K562 (cell line): ENCODE measurements at regions not wholly inside any gene's neighbourhood (a gene's known extent, or its start where the extent isn't known, plus 50 kb on each side); places are given as distances from the start of the nearest gene placed in this dataset.

Source experiments
- ATAC-seq: fragments of 200-7000 bp; cut with Tn5 transposase; 3 replicates; pipeline ENCODE4 v1.9.1; 2020; ENCODE audit warnings: moderate library complexity
- BruUV-seq: library from RNA; stranded (reverse); fragments of 400-500 nt; replicated peaks from 2 replicates; lab custom pipeline; 2021; lab: Mats Ljungman, UMichigan
- CTCF ChIA-PET: fragments of 300-600 bp; formaldehyde crosslinking; extraction: SDS; loops from one replicate; lab custom pipeline; 2021; ENCODE audit warnings: low intra/inter-chr PET ratio; lab: Yijun Ruan, JAX
- POLR2A ChIA-PET: fragments of 300-600, 350-650 bp; sonication (Branson Sonifier 250); formaldehyde crosslinking; extraction: SDS; loops from one replicate; lab custom pipeline; 2021; ENCODE audit warnings: antibody characterized with exemption, inconsistent platforms; lab: Yijun Ruan, JAX
- DNase-seq, 4 experiments: peaks; one replicate each; pipeline versions ENCODE4 v3.0.0 to v3.0.0-alpha.2; 2011 to 2018; ENCODE audit warnings: low spot score in 3 of 4, mixed read lengths in 3 of 4; ENCODE audit errors: extremely low read depth in 1 of 4
- FAIRE-seq: peaks from 2 replicates; lab custom pipeline; 2011; peaks lifted over from hg19 to GRCh38; lab: Jason Lieb, UNC
- H2AFZ ChIP-seq: 2 replicates; pipeline ENCODE4 v1.6.0; 2011; ENCODE audit warnings: low read depth, low read length, control low read depth, inconsistent platforms
- H3K27ac ChIP-seq: fragments of 200-600 bp; 3 replicates; pipeline ENCODE4 v1.8.0; 2011; ENCODE audit warnings: low read depth, mild to moderate bottlenecking, control low read depth, inconsistent platforms, low read length, moderate library complexity, mixed read lengths; ENCODE audit errors: extremely low read depth
- H3K27me3 ChIP-seq, 2 experiments: fragments of 300-600 bp in 1 of 2; 2 replicates in 1 of 2; 3 replicates in 1 of 2; pipeline versions ENCODE4 v1.6.0 to v1.8.0; 2011; ENCODE audit warnings: inconsistent platforms in 2 of 2, low read length in 2 of 2, mild to moderate bottlenecking in 1 of 2, mixed read lengths in 1 of 2, moderate library complexity in 1 of 2; ENCODE audit not compliant: control insufficient read depth in 2 of 2, insufficient read depth in 2 of 2
- H3K36me3 ChIP-seq: fragments of 300-600 bp; 3 replicates; pipeline ENCODE4 v1.8.0; 2011; ENCODE audit warnings: mild to moderate bottlenecking, low read length, inconsistent platforms; ENCODE audit not compliant: control insufficient read depth, insufficient read depth
- H3K4me1 ChIP-seq, 2 experiments: fragments of 200-600 bp in 1 of 2; replicated peaks in 1 of 2; 2 replicates in 1 of 2; 3 replicates in 1 of 2; pipeline versions ENCODE4 v1.5.1 to v1.8.0; 2011; ENCODE audit warnings: inconsistent platforms in 2 of 2, low read length in 2 of 2, mild to moderate bottlenecking in 1 of 2, mixed read lengths in 1 of 2, moderate library complexity in 1 of 2; ENCODE audit not compliant: control insufficient read depth in 2 of 2, insufficient read depth in 2 of 2
- H3K4me2 ChIP-seq: 2 replicates; pipeline ENCODE4 v1.6.1; 2011; ENCODE audit warnings: low read length, control low read depth, inconsistent platforms, mixed read lengths; ENCODE audit not compliant: insufficient read depth
- H3K4me3 ChIP-seq: fragments of 200-600 bp; sonication (generic), shearing (Covaris generic); 2 replicates; pipeline ENCODE4 v1.5.1; 2016; ENCODE audit warnings: control low read depth, inconsistent platforms
- H3K79me2 ChIP-seq: fragments of 200-600 bp; 3 replicates; pipeline ENCODE4 v1.8.0; 2011; ENCODE audit warnings: low read length, inconsistent platforms; ENCODE audit not compliant: control insufficient read depth, insufficient read depth
- H3K9ac ChIP-seq, 2 experiments: 2 replicates each; pipeline versions ENCODE4 v1.6.0 to v1.6.1; 2011; ENCODE audit warnings: low read depth in 2 of 2, low read length in 2 of 2, control low read depth in 1 of 2, inconsistent platforms in 1 of 2, mild to moderate bottlenecking in 1 of 2, mixed read lengths in 1 of 2; ENCODE audit not compliant: insufficient read depth in 1 of 2
- H3K9me1 ChIP-seq: one replicate; pipeline ENCODE4 v1.6.0; 2011; ENCODE audit warnings: inconsistent platforms, mild to moderate bottlenecking, low read length, moderate library complexity; ENCODE audit not compliant: control insufficient read depth, insufficient read depth
- H3K9me3 ChIP-seq: replicated peaks from 2 replicates; pipeline ENCODE4 v1.5.1; 2011; ENCODE audit warnings: low read depth, low read length, inconsistent platforms; ENCODE audit not compliant: control insufficient read depth, insufficient read depth
- H4K20me1 ChIP-seq: replicated peaks from 2 replicates; pipeline ENCODE4 v1.6.1; 2011; ENCODE audit warnings: low read length, inconsistent platforms, mixed read lengths; ENCODE audit not compliant: control insufficient read depth, insufficient read depth
- ETV5 ChIP-seq: sonication (generic); formaldehyde crosslinking; IDR thresholded peaks from 2 replicates; pipeline ENCODE4 v1.4.0; 2020; ENCODE audit warnings: low read depth, mild to moderate bottlenecking, missing genetic modification reagents
- GATA2 ChIP-seq: sonication (generic); formaldehyde crosslinking; IDR thresholded peaks from 2 replicates; pipeline ENCODE4 v1.4.0; 2020; ENCODE audit warnings: mild to moderate bottlenecking, missing genetic modification reagents
- WGBS: fragments of 100-300 bp; shearing (Covaris generic); methylation state at CpG from one replicate; pipeline ENCODE4 v1.1.6; 2016; ENCODE audit warnings: low coverage, mixed read lengths; ENCODE audit not compliant: insufficient coverage; ENCODE audit errors: missing lambda C conversion rate; 5-methylcytosine and 5-hydroxymethylcytosine counted together
- in situ Hi-C: fragments of 300-500 bp; cut with MboI; formaldehyde crosslinking; loops from 4 replicates; pipeline ENCODE4 v1.15.0; 2018; ENCODE audit warnings: inconsistent platforms, mixed read lengths
- intact Hi-C: fragments of 100-400 bp; cut with micrococcal nuclease; formaldehyde crosslinking; loops from 2 replicates; pipeline ENCODE4 v1.14.2; 2022
- TF ChIP-seq, protein P1 (sequence below): fragments of 200-800 bp; sonication (Bioruptor generic); IDR thresholded peaks from 2 replicates; pipeline ENCODE4 v1.6.1; 2017; ENCODE audit warnings: missing genetic modification characterization, missing compliant biosample characterization

DNA sequence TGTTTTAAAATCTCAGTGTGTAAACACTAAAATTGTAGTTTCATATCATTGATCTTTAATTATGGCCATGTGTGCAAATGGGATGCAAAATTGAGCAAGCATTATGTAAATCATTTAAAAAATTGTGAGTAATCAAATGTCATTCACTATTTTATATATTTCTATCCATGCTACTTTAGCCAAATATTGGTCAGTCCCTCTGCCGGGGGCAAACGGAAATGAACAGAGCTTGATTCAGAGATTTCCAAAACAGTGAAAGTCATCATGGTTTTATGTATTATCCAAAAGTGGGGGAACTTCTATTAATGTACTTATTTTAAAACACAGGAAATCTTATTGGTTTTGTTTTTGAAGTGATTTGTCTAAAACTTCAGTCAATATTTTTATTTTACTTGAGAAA lies 219.1 kb downstream of the IRS2 start:
- in situ Hi-C loops, result no loop called here
- H3K4me2 ChIP-seq, result no peak overlapping the region
- H2AFZ ChIP-seq, result no peak overlapping the region
- H3K4me1 ChIP-seq, result no peaks in the 10 kb centered on the region
- H3K79me2 ChIP-seq, result no peaks in the 10 kb centered on the region
- H3K9me3 ChIP-seq, result no peaks in the 10 kb centered on the region
- H3K9me1 ChIP-seq, result no peaks in the 10 kb centered on the region
- H4K20me1 ChIP-seq, result no peaks in the 10 kb centered on the region
- H3K36me3 ChIP-seq, result no peaks in the 10 kb centered on the region
- H3K27ac ChIP-seq, result no peak overlapping the region
- 5% methylated on average over 2 of the region's 2 CpGs for WGBS
- FAIRE-seq (no peak), ATAC-seq (no peak), DNase-seq (no peak)
- ChIA-PET CTCF (no interaction called here), POLR2A (no interaction called here)
- peaks cover 0 to 2% of the 10 kb centered on the region in 2 experiments; a peak in 1 of 5 replicates for H3K27me3 ChIP-seq
- TF ChIP-seq GATA2 (CRISPR knock-in tag), result no peak
- intact Hi-C loops, result no loop called here
- no peak overlapping the region for H3K9ac ChIP-seq
- no peak overlapping the region for H3K4me3 ChIP-seq
- no TSS peak for BruUV-seq

DNA sequence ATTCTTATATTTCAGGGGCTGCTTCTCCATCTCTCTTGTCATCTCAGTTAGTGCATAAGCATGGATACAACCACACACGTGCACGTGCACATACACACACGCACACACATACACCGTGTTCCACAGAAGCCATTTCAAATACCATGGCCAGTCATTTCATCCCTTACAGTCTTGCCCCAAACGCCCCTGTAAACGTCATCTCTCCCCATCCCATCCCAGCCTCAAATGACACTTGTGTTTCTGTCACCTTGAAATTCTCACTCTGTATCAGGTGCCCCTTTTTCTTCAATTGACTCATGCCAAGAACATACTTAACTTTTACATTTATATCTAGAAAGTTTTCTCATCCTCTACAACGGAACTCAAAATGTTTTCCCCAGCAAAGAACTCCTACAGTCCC lies 220.5 kb downstream of the IRS2 start:
- no peaks in the 10 kb centered on the region for H3K9me3 ChIP-seq
- H4K20me1 ChIP-seq, result no peaks in the 10 kb centered on the region
- no peaks in the 10 kb centered on the region for H3K27me3 ChIP-seq
- H3K9me1 ChIP-seq, result no peaks in the 10 kb centered on the region
- in situ Hi-C loops (no loop called here), intact Hi-C loops (no loop called here)
- ChIA-PET POLR2A (no interaction called here), CTCF (no interaction called here)
- FAIRE-seq, result no peak
- no peak overlapping the region for H3K27ac ChIP-seq
- H3K36me3 ChIP-seq, result no peaks in the 10 kb centered on the region
- H2AFZ ChIP-seq, result no peak overlapping the region
- ATAC-seq, result no peak
- no peaks in the 10 kb centered on the region for H3K79me2 ChIP-seq
- TF ChIP-seq, protein P1, sequence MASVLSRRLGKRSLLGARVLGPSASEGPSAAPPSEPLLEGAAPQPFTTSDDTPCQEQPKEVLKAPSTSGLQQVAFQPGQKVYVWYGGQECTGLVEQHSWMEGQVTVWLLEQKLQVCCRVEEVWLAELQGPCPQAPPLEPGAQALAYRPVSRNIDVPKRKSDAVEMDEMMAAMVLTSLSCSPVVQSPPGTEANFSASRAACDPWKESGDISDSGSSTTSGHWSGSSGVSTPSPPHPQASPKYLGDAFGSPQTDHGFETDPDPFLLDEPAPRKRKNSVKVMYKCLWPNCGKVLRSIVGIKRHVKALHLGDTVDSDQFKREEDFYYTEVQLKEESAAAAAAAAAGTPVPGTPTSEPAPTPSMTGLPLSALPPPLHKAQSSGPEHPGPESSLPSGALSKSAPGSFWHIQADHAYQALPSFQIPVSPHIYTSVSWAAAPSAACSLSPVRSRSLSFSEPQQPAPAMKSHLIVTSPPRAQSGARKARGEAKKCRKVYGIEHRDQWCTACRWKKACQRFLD, result no peak
- no peak for TF ChIP-seq ETV5
- no TSS peak for BruUV-seq
- no peak for DNase-seq
- no peak overlapping the region for H3K9ac ChIP-seq
- H3K4me1 ChIP-seq, result no peaks in the 10 kb centered on the region
- H3K4me2 ChIP-seq, result no peak overlapping the region
- H3K4me3 ChIP-seq, result no peak overlapping the region
- WGBS, result 1% methylated on average over 6 of the region's 7 CpGs
